ENCODE measurements at regions not wholly inside any gene's neighbourhood (a gene's known extent, or its start where the extent isn't known, plus 50 kb on each side); places are given as distances from the start of the nearest gene placed in this dataset.

DNA sequence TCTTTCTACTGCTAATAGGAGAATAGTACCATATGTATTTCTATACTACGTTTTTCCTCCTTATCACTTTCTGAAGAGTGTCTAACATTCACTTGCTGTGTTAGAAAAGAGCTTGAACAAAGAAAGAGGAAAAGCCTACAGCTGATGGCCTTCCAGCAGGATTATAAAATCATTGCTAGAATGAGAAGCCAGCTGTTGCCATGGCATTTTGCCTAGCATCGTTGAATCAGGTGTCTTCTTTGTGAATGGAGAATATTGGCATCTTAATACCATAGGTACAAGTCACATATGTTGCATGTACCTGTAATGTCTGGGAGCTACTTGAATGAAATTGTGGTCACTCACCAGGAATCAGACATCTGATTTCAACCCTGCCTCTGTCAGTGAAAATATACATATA, 1174.9 kb downstream of the PCDH17 start:
- no peak for TF ChIP-seq POLR2AphosphoS5 (IDR thresholded peaks at IDR 0.05; ENCODE audit: low read depth, low read length)
- TF ChIP-seq, protein P1, sequence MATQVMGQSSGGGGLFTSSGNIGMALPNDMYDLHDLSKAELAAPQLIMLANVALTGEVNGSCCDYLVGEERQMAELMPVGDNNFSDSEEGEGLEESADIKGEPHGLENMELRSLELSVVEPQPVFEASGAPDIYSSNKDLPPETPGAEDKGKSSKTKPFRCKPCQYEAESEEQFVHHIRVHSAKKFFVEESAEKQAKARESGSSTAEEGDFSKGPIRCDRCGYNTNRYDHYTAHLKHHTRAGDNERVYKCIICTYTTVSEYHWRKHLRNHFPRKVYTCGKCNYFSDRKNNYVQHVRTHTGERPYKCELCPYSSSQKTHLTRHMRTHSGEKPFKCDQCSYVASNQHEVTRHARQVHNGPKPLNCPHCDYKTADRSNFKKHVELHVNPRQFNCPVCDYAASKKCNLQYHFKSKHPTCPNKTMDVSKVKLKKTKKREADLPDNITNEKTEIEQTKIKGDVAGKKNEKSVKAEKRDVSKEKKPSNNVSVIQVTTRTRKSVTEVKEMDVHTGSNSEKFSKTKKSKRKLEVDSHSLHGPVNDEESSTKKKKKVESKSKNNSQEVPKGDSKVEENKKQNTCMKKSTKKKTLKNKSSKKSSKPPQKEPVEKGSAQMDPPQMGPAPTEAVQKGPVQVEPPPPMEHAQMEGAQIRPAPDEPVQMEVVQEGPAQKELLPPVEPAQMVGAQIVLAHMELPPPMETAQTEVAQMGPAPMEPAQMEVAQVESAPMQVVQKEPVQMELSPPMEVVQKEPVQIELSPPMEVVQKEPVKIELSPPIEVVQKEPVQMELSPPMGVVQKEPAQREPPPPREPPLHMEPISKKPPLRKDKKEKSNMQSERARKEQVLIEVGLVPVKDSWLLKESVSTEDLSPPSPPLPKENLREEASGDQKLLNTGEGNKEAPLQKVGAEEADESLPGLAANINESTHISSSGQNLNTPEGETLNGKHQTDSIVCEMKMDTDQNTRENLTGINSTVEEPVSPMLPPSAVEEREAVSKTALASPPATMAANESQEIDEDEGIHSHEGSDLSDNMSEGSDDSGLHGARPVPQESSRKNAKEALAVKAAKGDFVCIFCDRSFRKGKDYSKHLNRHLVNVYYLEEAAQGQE (IDR thresholded peaks at IDR 0.05; ENCODE audit: insufficient read depth in 1 of 2, low read depth in 2 of 2, low read length in 2 of 2) = no peak
- no peak for TF ChIP-seq FOXP2 (optimal IDR thresholded peaks at IDR 0.05; ENCODE audit: borderline replicate concordance, extremely low read depth, extremely low read length, insufficient read depth)
- no peak for TF ChIP-seq TAF1 (IDR thresholded peaks at IDR 0.05; ENCODE audit: borderline replicate concordance, insufficient read depth, low read length)
